ENCODE measurements at regions not wholly inside any gene's neighbourhood (a gene's known extent, or its start where the extent isn't known, plus 50 kb on each side); places are given as distances from the start of the nearest gene placed in this dataset.

GRCh38 chr5:8196061-8196460 is 327.1 kb downstream of the MTRR start:
- H3K4me2 ChIP-seq (ENCODE audit: low read length): no peak overlapping the region
- ATAC-seq: no peak
- no peaks in the 10 kb centered on the region for H3K4me1 ChIP-seq (ENCODE audit: control insufficient read depth in 1 of 2, insufficient read depth in 2 of 2, low read length in 2 of 2)
- no TSS peak for BruUV-seq (replicated peaks)
- no peak overlapping the region for H2AFZ ChIP-seq (ENCODE audit: low read depth, low read length, poor library complexity, severe bottlenecking)
- no peaks in the 10 kb centered on the region for H4K20me1 ChIP-seq (ENCODE audit: insufficient read depth)
- no peak overlapping the region for H3K9ac ChIP-seq (ENCODE audit: low read length)
- peaks cover 4 to 14% of the 10 kb centered on the region in 2 experiments; a peak in 2 of 4 replicates for H3K9me3 ChIP-seq (ENCODE audit: control insufficient read depth in 1 of 2, insufficient read depth in 1 of 2, low read depth in 1 of 2, low read length in 2 of 2)
- H3K79me2 ChIP-seq (ENCODE audit: insufficient read depth, low read length): no peaks in the 10 kb centered on the region
- no peak for TF ChIP-seq CBX3 (IDR thresholded peaks at IDR 0.05; ENCODE audit: low read depth)
- intact Hi-C loops (cut with micrococcal nuclease): no loop called here
- H3K4me3 ChIP-seq (replicated peaks in 1 of 2; ENCODE audit: low read depth in 1 of 2, low read length in 2 of 2): no peak overlapping the region
- no peak overlapping the region for H3K27ac ChIP-seq (ENCODE audit: low read depth, low read length)
- H3K9me2 ChIP-seq (ENCODE audit: insufficient read depth): no peaks in the 10 kb centered on the region
- no peak for DNase-seq (ENCODE audit: low read depth, low spot score)
- CTCF ChIA-PET: no interaction called here
- POLR2A ChIA-PET: no interaction called here
- RAD21 ChIA-PET (ENCODE audit: low non-redundant PET in 1 of 2, low total read pairs in 2 of 2, uncharacterized antibody in 2 of 2, unreplicated experiment in 2 of 2): no interaction called here
- H3K27me3 ChIP-seq (ENCODE audit: insufficient read depth, low read length): no peaks in the 10 kb centered on the region
- no peaks in the 10 kb centered on the region for H3K36me3 ChIP-seq (ENCODE audit: control insufficient read depth in 1 of 2, insufficient read depth in 2 of 2, low read length in 2 of 2)

- ATAC-seq (no peak), DNase-seq (ENCODE audit: low read depth, low spot score) (no peak)
- TF ChIP-seq SIN3A (IDR thresholded peaks at IDR 0.05; ENCODE audit: low read depth): no peak
- no peak for TF ChIP-seq ZFX (IDR thresholded peaks at IDR 0.05)
- no peak for TF ChIP-seq POLR2AphosphoS5 (IDR thresholded peaks at IDR 0.05; ENCODE audit: low read depth, low read length)
- no peak for TF ChIP-seq EGR1 (IDR thresholded peaks at IDR 0.05; ENCODE audit: low read depth)
- no peak for TF ChIP-seq SRF (IDR thresholded peaks at IDR 0.05; ENCODE audit: low read depth)
- TF ChIP-seq SP1 (IDR thresholded peaks at IDR 0.05; ENCODE audit: low read depth): no peak
- no peak for TF ChIP-seq JUND (IDR thresholded peaks at IDR 0.05)
- TF ChIP-seq TCF7L2 (IDR thresholded peaks at IDR 0.05; ENCODE audit: borderline replicate concordance, extremely low read depth, insufficient read depth, insufficient read length): no peak
- no peak for TF ChIP-seq YY1 (IDR thresholded peaks at IDR 0.05; ENCODE audit: extremely low read depth, insufficient replicate concordance, low read depth, low read length)
- TF ChIP-seq ZNF274 (IDR thresholded peaks at IDR 0.05; ENCODE audit: low read depth, low read length): no peak
- TF ChIP-seq RAD21 (IDR thresholded peaks at IDR 0.05; ENCODE audit: low read depth): no peak
- TF ChIP-seq CTCF (IDR thresholded peaks at IDR 0.05 in 2 of 3, conservative IDR thresholded peaks at IDR 0.05 in 1 of 3; ENCODE audit: borderline replicate concordance in 1 of 3, insufficient read depth in 1 of 3, low read depth in 2 of 3, low read length in 2 of 3): no peak
- BruUV-seq (replicated peaks): no TSS peak
- Histone ChIP-seq H2AFZ (ENCODE audit: low read depth, low read length, poor library complexity, severe bottlenecking) (no peak overlapping the region), H3K4me2 (ENCODE audit: low read length) (no peak overlapping the region), H3K36me3 (ENCODE audit: control insufficient read depth in 1 of 2, insufficient read depth in 2 of 2, low read length in 2 of 2) (no peaks in the 10 kb centered on the region), H4K20me1 (ENCODE audit: insufficient read depth) (no peaks in the 10 kb centered on the region), H3K9me3 (ENCODE audit: control insufficient read depth in 1 of 2, insufficient read depth in 1 of 2, low read depth in 1 of 2, low read length in 2 of 2) (peaks cover 14 to 24% of the 10 kb centered on the region in 2 experiments; a peak in 2 of 4 replicates), H3K4me1 (ENCODE audit: control insufficient read depth in 1 of 2, insufficient read depth in 2 of 2, low read length in 2 of 2) (no peaks in the 10 kb centered on the region), H3K9ac (ENCODE audit: low read length) (no peak overlapping the region), H3K9me2 (ENCODE audit: insufficient read depth) (no peaks in the 10 kb centered on the region), H3K4me3 (replicated peaks in 1 of 2; ENCODE audit: low read depth in 1 of 2, low read length in 2 of 2) (no peak overlapping the region), H3K27me3 (ENCODE audit: insufficient read depth, low read length) (no peaks in the 10 kb centered on the region), H3K27ac (ENCODE audit: low read depth, low read length) (no peak overlapping the region), H3K79me2 (ENCODE audit: insufficient read depth, low read length) (no peaks in the 10 kb centered on the region)
- RAD21 ChIA-PET (ENCODE audit: low non-redundant PET in 1 of 2, low total read pairs in 2 of 2, uncharacterized antibody in 2 of 2, unreplicated experiment in 2 of 2): no interaction called here
- CTCF ChIA-PET: no interaction called here
- POLR2A ChIA-PET: no interaction called here
- intact Hi-C loops (cut with micrococcal nuclease): no loop called here
Measured at GRCh38 chr5:8208307-8208706, 339.4 kb downstream of the MTRR start.
